ENCODE measurements at regions not wholly inside any gene's neighbourhood (a gene's known extent, or its start where the extent isn't known, plus 50 kb on each side); places are given as distances from the start of the nearest gene placed in this dataset.
"Not testable (repeated sequence)": the region's sequence is repeated elsewhere in the genome, so short reads cannot be mapped to it uniquely, and the experiment has no call there.

DNA sequence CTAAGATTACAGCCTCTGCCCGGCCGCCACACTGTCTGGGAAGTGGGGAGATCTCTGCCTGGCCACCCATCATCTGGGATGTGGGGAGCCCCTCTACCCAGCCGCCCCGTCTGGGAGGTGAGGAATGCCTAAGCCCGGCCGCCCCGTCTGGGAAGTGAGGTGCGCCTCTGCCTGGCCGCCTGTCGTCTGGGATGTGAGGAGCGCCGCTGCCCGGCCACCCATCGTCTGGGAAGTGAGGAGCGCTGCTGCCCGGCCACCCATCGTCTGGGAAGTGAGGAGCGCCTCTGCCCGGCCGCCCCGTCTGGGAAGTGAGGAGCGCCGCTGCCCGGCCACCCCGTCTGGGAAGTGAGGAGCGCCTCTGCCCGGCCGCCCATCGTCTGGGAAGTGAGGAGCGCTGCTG, 135.9 kb upstream of the PROKR2 start:
- DNase-seq (ENCODE audit: low spot score), result not testable (repeated sequence)

DNA sequence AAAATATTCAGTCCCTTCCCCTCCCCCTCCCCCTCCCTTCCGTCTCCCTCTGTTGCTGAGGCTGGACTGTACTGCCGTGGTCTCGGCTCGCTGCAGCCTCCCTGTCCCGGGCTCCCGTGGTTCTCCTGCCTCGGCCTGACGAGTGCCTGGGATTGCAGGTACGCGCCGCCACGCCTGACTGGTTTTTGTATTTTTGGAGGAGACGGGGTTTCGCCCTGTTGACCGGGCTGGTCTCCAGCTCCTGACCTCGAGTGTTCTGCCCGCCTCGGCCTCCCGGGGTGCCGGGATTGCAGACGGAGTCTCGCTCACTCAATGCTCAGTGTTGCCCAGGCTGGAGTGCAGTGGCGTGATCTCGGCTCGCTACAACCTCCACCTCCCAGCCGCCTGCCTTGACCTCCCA, 135.5 kb upstream of the PROKR2 start:
- not testable (repeated sequence) for DNase-seq (ENCODE audit: low spot score)

DNA sequence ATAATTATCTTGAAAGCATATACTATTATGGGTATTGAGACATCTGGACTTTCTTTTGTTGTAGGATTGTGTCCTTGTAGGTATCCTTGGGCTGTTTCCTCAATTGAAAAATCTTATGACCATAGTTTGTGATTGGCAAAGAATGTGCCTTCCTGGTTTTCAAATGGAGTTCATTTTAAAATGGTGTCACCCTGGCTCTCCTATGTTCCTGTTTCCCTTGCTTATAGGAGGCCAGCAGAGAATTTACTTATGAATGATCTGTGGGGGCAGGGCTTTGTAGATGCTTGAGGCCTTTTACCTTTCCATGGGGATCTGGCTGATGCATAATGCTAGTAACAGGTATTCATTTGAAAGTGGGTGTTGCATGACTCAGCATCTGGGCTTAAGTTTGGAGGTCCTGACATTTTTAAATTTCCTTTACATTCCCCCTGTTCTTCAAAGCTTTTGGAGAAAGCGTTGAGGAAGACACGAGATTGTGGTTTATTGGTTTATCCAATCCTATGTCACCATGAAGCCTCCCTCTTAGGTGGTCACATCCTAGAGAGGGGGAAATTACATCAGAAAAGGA, 135.0 kb upstream of the PROKR2 start:
- no peak for DNase-seq (ENCODE audit: low spot score)

DNA sequence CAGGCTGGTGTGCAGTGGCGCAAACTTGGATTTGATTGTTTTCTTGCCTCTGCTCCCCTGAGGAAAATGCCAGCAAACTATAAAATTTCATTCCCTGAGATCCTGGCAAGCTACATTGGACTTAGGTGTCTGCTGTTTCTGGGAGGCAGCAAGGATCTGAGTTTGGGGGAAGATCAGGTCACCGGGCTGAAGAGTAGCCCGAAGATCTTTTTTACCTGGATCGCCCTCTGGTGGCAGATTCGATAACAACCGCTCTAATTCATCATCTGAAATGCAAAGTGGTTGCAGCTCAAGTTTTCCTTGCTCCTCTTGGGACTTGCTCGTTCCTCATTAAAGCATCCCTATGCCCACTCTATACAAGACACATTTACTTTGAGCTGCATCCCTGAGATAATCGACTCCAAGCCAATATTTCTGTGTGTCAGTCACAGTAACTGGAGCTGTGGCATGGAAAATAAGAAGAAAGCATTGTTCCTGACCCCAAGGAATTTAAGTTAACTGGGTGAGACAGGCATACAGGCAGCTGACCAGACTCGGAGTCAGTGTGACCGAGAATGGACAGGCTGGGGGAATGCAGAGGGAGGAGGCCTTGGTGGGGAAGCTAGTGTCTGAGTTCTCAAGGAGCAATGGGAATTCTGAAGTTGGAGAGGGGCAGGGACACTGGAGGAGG, 131.8 kb upstream of the PROKR2 start:
- DNase-seq (ENCODE audit: low spot score), result peak; percentile 49

DNA sequence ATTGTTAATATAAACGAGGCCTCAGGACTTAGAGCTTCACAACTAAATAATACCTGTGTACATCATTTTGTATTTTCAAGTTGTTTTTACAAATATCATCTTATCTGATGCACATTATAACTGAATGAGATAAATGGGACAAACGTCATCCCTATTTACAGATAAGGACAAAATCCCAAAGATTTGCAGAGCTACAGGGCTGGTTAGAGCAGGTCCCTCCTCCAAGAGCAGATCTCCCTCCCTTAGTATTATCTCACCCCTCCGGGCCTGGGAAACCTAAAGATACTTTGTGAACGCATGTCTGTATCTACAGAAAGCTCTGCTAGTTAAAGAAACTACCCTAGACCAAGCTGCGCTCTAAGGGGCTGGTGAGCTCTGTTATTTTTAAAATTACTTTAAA, 130.4 kb upstream of the PROKR2 start:
- no peak for DNase-seq (ENCODE audit: low spot score)

DNA sequence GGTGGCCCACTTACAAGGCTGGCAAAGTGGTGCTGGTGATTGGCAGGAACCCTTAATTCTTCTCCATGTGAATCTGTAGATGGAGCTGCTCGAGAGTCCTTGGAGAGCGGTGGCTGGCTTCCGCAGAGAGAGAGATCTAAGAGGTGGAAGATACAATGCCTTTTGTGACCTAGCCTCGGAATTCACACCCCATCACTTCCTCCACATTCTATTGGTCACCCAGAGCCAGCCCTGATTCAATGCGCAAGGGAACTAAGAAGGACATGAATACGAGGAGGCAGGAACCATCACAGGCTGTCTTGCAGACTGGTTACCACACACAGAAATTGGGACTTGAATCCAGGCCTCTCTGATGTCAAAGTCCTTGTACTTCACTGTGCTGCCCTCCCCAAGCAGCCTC, 128.9 kb upstream of the PROKR2 start:
- DNase-seq (ENCODE audit: low spot score), result no peak

DNA sequence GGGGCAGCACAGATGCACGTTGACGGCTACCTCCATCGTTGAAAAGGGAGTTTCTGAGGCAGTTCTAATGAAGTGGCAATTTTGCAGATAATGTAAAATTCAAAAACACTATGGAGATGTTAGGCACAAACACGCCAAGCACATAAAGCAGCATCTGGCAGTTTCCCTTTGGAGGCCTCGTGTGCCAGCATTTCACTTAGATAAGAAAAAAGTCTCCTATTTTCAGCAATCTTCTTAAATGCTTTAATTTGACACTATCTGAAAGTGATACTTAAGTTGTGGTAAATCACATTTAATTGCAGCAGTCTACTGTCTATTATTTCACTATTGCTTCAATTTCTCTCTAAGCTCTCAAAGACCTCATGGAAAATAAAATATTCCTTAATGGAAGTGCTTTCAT, 125.3 kb upstream of the PROKR2 start:
- no peak for DNase-seq (ENCODE audit: low spot score)

DNA sequence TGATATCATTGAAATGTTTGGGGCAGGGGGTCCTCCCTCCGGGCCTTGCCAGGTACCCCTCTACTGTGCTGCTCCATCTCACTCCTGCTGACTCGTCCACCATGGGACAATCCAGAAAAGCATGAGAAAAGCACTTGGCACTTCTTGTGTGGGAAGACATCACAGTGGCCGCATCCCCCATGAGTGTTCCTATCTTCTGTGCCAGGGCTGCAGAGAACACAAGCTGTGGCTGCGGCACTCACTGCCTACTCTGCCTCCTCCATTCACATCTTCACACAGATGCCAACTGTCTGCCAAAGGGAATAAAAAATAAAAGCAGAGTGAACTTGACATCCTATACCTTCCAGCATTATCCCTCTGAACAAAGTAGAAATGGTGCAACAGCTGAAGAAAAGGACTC, 117.4 kb upstream of the PROKR2 start:
- DNase-seq (ENCODE audit: low spot score), result no peak

DNA sequence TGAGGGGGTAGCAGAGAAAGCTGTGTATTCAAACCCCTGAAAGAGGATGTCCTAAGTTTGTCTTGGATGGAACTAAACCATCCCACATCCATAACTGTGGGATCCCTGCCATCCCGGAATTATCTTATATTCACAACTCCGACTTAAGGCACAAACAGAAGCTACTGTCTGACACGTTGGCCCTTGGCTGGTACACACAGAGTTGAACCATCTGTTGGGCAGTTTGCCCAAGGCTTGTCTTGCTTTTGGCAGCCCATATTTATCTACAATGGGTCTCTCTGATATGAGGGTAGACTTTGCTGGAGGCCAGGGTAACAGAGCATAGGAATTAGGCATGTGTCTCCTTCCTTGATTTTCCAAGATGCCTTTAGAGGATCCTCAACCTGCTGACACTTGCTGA, 116.6 kb upstream of the PROKR2 start:
- DNase-seq (ENCODE audit: low spot score), result no peak

DNA sequence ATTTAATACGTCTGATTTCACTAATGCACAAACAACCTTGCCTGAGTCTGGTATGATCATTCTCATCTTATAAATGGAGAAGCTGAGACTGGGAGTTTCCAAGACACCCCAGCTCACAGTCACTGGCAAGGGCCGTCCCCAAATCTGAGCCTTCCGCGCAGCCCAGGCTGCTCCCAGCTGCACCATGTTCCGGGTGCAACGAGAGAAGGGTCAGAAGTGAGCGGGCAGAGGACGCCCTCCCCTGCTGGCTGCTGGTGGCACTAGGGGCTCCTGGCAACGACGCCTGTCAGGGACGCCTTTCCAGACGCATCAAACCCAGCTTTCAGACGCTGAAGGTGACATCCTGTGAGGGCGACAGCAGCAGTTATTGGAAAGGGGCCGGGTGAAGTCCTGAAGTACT, 115.3 kb upstream of the PROKR2 start:
- DNase-seq (ENCODE audit: low spot score), result no peak

DNA sequence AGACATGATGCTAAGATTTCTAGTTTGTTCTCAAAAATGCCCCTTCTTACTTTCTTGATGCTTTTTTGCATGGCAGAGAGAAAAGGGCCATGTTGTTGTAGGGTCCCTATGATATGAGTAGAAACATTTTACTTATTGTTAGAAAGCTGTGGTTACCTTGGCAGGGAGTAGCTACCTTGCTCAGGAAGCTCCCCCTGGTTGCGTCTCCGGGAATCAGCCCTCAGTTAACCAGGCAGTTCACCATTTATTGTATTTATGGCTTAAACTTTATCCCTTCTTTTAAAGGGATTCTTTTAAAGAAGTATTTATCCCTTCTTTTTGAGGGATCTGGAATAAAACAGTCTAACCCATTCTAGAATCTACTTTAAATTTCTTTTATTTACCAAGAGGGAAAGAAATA, 113.9 kb upstream of the PROKR2 start:
- no peak for DNase-seq (ENCODE audit: low spot score)

DNA sequence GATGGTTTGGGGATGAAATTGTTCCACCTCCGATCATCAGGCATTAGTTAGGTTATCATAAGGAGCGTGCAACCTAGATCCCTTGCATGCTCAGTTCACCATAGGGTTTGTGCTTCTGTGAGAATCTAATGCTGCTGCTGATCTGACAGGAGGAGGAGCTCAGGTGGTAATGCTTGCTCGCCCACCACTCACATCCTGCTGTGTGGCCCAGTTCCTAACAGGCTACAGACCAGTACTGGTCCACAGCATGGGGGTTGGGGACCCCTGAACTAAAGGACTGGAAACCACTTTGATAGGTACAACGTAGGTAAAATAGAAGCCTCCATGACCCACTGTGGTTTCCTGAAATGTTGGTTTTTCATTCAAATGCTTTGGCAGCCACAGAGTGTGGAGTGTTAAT, 109.3 kb upstream of the PROKR2 start:
- no peak for DNase-seq (ENCODE audit: low spot score)

DNA sequence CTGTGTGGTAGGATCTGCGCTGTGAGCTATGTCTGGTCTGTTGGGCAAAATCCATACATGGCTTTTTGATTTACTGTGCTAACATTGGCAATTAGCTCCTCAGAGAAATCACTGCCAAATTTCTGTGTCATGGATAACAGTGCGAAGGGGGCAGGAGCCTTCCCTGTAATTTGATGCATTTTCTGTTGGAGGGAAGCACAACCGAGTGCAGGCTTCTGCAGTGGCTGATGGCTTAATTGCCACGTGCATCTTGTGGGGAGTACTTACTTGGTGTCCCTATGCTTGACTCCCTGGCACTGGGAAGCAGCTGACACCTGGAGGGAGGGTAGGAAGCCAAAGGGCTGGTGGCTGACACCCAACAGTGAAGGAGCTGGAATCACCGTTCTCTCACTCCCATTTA, 99.3 kb upstream of the PROKR2 start:
- DNase-seq (ENCODE audit: low spot score), result no peak

DNA sequence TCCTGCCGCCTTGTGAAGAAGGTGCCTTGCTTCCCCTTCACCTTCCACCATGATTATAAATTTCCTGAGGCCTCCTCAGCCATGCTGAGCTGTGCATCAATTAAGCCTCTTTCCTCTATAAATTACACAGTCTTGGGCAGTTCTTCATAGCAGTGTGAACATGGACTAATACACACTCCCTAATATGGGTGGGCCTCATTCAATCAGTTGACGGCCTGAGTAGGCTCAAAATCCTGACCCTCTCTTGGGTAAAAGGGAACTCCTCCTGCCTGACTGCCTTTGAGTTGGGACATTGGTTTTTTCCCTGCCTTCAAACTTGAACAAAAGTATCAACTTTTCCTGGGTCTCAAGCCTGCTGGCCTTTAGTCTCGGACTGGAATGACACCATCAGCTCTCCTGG, 96.6 kb upstream of the PROKR2 start:
- no peak for DNase-seq (ENCODE audit: low spot score)

DNA sequence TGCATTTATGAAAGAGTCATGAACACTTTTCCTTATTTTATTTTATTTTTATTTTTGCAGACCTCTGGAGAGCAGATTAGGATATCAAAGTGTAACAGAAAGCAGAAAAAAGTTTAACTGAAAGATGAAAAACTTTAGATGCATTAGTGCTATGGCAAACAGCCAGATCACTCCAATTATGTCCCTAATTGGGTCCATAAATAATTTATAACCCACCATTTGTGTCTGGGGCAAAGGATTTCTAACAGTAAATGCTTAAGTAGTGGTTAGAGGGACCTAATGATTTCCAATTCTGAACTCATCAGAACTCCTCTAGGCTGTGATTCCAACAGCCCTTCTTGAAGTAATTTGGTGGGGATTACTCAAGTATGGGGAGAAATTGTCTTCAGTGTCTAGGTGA, 93.7 kb upstream of the PROKR2 start:
- DNase-seq (ENCODE audit: low spot score), result no peak

DNA sequence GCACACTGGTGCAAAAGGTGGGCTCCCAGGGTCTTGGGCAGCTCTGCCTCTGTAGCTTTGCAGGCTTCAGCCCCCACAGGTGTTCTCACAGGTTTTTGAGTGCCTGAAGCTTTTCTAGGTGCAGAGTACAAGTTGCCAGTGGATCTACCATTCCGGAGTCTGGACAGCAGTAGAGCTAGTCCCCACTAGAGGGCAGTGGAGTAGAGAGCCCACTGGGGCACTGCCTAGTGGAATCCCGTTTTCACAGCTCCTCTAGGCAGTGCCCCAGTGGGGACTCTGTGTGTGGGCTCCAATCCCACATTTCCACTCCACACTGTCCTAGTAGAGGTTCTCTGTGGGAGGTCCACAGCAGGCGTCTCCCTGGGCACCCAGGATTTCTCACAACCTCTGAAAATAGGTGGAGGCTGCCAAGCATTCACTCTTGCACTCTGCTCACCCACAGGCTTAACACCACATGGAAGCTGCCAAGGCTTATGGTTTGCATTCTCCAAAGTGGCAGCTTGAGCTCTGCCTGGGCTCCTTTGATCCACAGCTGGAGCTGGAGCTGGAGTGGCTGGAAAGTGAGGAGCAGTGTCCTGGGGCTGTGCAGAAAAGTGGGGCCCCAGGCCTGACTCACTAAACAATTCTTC, 86.3 kb upstream of the PROKR2 start:
- DNase-seq (ENCODE audit: low spot score), result peak; percentile 6

DNA sequence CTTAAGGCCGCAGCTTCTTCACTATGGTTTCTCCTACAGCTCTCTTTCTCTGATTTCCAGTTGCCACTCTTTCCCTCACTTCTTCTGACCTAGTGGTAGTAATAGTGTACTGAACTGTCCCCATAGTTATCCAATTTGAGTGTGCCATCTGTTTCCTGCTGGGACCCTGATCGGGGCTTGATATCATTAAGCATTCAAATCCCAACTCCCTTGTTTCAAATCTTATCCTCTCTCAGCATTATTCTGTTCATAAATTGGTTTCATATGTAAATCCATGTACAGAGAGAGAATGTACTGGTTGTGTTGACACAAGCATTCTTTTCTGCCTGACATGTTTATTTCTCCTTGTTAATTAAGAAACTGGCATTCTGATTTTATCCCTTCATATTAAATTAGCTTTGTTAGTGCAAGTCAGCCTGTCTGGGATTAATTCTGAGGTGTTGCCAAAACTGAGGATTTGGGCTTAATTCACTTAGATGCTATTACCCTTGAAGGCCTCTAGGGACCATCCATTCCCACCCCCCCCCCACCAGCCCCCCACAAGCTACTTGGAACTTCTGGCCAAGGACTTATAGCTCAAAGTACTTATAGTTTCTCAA, 84.6 kb upstream of the PROKR2 start:
- DNase-seq (ENCODE audit: low spot score), result no peak

DNA sequence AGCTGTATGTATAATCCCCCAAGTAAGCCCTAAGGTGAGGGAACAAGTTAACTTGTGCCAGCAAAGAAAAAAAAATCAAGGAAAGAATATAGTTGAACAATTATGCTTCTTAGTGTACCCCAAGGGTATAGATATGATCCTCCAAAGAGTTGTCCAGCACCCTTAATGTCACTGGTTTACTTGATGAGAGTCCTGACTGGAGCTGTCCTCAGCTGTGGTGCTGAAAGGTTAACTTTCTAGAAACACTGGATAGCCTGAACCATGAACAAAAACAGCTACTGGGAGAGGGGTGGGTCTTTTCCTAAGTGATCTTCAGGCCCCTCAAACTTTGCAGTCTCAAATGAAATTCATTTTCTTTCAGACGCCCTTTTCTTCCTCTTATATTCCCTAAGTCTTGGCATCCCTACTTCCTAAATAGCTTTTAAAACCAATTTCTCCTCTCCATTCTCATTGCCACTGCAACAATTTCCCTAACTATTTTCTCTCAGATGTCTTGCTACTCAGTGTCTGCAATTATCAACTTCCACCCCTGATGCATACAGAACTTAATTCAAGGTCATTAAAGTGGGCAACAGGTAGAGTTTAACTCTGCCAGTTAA, 83.5 kb upstream of the PROKR2 start:
- DNase-seq (ENCODE audit: low spot score), result peak; percentile 16

DNA sequence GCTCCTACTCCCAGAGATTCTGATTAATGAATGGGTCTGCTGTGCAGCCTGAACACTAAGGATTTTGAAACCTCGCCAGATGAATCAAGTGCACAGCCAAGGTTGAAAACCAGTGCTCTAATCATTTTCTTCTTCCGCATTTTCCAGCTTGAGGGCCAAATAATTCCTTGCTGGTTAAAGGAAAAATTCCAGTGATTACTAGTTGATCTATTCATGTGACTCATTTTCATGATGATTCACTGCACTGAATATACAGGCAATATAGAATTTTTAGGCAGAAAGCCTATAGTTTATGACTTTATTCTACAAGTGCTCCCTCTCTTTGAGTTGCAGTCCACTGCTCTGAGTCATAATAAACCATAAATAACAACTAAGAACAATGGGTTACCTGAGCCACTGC, 80.6 kb upstream of the PROKR2 start:
- no peak for DNase-seq (ENCODE audit: low spot score)

DNA sequence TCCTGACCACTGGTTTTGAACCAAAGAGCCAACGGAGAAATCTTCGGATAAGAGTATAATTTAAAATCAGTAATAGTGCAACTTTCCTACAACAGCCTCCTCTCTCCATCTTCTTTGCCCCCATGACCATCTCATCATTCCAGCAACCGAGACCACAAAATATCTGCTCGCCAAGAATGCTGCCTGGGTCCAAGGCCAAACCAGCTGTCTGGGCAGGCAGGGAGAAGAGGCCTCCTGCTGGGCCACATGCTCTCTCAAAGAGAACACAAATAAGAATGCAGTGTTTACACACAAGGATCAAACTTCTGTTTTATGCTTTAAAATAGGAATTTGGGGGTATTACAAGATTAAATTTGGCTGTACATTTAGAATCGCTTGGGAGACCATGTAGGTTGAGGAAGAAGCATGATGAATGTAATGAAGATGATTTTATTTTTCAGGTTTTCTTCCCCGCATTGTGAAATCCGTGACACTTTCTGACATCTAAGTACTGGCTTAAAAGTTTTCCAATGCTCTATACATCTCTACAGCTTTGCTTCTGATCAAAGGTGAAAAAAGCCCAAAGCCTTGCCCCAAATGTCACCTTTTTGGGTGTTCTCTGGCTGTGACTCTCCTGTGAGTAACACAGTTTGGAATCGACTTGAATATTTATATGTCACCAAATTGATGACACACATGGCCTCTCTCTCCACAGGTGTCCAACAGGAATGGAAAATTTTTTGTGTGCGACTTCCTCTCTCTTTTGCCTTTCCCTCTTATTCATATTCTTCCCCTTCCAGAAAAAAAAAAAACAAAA, 79.4 kb upstream of the PROKR2 start:
- no peak for DNase-seq (ENCODE audit: low spot score)

DNA sequence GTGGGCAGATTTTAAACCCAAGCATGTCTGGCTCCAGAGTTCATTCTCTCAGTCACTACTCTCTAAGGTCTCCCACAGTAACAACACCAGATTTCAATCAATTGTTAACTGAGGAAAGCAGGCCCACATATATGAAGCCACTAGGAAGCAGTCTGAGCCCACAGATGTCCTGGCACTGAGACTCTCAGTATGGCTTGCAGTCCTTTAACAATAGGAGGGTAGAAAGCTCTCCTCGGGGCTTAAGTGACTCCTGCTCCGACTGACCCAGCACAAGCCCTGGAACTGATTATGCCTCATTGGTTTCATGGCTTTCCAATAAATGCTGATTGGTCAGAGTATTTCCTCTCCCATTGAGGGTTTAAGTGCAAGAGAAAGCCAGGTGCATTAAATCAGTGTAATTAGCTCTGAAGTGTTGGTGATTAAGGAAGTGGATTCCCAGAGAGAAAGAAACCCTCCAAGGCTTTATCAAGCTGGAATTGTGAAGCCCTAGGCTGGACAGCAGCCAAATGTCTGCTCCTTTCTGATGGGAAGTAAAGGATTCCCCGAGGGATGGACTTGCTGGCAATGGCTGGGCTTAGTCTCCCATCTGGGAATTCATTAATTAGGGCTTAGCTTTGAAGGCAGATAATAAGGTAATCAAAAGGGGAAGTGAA, 76.6 kb upstream of the PROKR2 start:
- DNase-seq (ENCODE audit: low spot score), result no peak

DNA sequence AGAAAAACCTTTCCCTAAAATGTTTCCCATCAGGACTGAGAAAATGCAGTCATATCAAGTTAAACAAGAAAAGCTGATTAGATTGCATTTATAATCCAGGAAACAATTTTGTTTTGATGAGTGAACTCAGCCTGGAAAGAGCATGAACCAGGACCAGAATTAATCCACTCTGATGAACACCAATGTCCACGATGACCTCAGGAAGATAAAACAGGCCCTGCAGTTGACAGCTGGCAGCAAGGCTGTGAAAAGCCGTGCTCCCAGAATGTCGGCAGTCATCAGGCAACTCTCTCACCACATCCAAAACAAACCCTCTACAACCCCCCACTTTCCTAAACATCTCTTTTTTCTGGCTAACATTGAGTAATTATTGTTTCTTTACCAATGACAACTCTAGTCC, 74.0 kb upstream of the PROKR2 start:
- no peak for DNase-seq (ENCODE audit: low spot score)
